Ovary (tissue), 7 donors: ENCODE measurements at regions not wholly inside any gene's neighbourhood (a gene's known extent, or its start where the extent isn't known, plus 50 kb on each side); places are given as distances from the start of the nearest gene placed in this dataset.

Source experiments
- DNase-seq, 5 donors: peaks; one replicate each; pipeline ENCODE4 v3.0.0-alpha.2; 2019 to 2020
- H3K27ac ChIP-seq, 2 donors: fragments of 200-600 bp; one replicate each; pipeline versions ENCODE4 v1.5.1 to v1.8.0; 2019 to 2022
- H3K27me3 ChIP-seq: fragments of 200-600 bp; one replicate; pipeline ENCODE4 v1.8.0; 2022
- H3K36me3 ChIP-seq: fragments of 200-600 bp; sonication (generic); one replicate; pipeline ENCODE4 v1.5.1; 2019
- H3K4me1 ChIP-seq: one replicate; pipeline ENCODE4 v1.8.1; 2013; ENCODE audit warnings: mild to moderate bottlenecking, moderate library complexity; ENCODE audit not compliant: insufficient read depth
- H3K4me3 ChIP-seq: fragments of 200-600 bp; sonication (generic); one replicate; pipeline ENCODE4 v1.5.1; 2017
- H3K9me3 ChIP-seq, 2 donors: fragments of 200-600 bp in 1 of 2; sonication (generic) in 1 of 2; one replicate each; pipeline versions ENCODE4 v1.5.1 to v1.8.1; 2013 to 2019; ENCODE audit warnings: mild to moderate bottlenecking in 1 of 2, moderate library complexity in 1 of 2
- CTCF ChIP-seq, 3 donors: fragments of 450-650 bp in 2 of 3; fragments of 200-600 bp in 1 of 3; IDR thresholded peaks; one replicate each; pipeline versions ENCODE4 v1.5.1 to v1.8.0; 2016 to 2022; ENCODE audit warnings: antibody characterized with exemption in 3 of 3, mild to moderate bottlenecking in 1 of 3
- EP300 ChIP-seq: sonication (generic); formaldehyde crosslinking; IDR thresholded peaks from one replicate; pipeline ENCODE4 v1.6.1; 2017; ENCODE audit warnings: antibody characterized with exemption
- POLR2A ChIP-seq: fragments of 450-650 bp; IDR thresholded peaks from one replicate; pipeline ENCODE4 v1.6.1; 2017; ENCODE audit warnings: antibody characterized with exemption, mild to moderate bottlenecking, moderate library complexity
- WGBS, 3 donors: extraction: QIAGEN DNeasy Blood & Tissue Kit in 1 of 3; methylation state at CpG; one replicate each; pipeline versions ENCODE4 v1.1.5 to v1.1.7; 2013 to 2017; 5-methylcytosine and 5-hydroxymethylcytosine counted together
- intact Hi-C, 4 donors: fragments of 100-400 bp; cut with DNase I; formaldehyde crosslinking; loops; one replicate each; pipeline versions ENCODE4 v1.11.0 to v1.15.1; 2022 to 2023
- donor health status: DM: no; HTN: no; CAD: no; lungs with moderate emphysema.
- donor health status: DM: no; HTN: no; CAD: no.
- donor health status: Bipolar disorder and iron deficiency.
- donor health status: DM: no; HTN: no; CAD: no.
- donor health status: DM: yes; HTN: yes; CAD: no.

DNA sequence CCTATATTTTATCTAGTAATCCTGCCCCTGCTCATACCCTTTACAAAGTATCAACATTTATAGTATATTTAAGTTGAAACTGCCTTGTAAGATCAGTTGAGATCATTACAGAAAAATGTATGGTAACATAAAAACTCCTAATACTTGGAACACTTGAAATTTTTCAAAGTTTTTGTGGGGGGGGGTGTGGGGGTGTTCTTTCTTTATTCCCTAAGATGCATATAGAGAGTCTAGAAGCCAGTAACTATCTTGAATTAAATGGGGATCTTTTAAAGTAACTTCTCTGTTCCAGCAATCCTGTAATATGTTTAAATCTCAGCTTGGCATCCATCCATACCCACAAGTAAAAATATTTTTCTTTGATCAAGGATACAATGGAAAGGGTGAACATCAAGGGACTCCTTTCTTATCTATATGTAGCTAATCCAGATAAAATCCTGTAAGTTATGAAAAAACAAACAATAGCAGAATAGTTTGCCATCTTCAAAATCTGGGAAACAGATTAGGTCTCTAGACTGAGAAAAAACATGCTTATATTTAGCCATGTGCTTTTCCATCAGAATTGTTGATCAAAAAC, 455.3 kb downstream of the MEIS1 start:
- no peak for TF ChIP-seq CTCF (IDR thresholded peaks at IDR 0.05)
- no peak for TF ChIP-seq EP300
- TF ChIP-seq POLR2A = no peak
- Histone ChIP-seq H3K27me3 (no peaks in the 10 kb centered on the region), H3K9me3 (no peaks in the 10 kb centered on the region), H3K4me1 (peaks cover 2% of the 10 kb centered on the region), H3K4me3 (no peak overlapping the region), H3K36me3 (no peaks in the 10 kb centered on the region), H3K27ac (no peak overlapping the region)
- no peak for DNase-seq
- intact Hi-C loops = no loop called here

DNA sequence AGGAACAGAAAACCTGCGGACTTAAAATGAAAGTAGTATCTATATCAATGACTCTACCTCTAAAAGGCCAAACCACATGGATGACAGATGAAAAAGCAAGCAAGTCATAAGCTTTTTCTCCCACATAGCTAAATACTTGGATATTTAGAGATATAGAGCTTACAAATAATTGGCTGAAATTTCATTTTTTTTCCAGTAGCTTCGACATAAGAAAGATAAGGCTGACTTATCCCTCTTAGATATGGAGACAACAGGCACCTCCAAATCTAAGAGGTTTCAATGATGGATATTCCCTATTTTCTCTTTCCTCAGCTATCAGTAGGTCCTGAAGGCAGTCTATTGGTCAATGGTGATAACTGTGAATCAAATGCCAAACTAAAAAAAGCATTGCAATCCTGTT, 460.3 kb downstream of the MEIS1 start:
- no peak for DNase-seq
- Histone ChIP-seq H3K27ac (no peak overlapping the region), H3K4me1 (peaks cover 5% of the 10 kb centered on the region), H3K9me3 (no peaks in the 10 kb centered on the region), H3K27me3 (no peaks in the 10 kb centered on the region), H3K4me3 (no peak overlapping the region), H3K36me3 (no peaks in the 10 kb centered on the region)
- intact Hi-C loops = no loop called here
- TF ChIP-seq POLR2A = no peak
- no peak for TF ChIP-seq CTCF (IDR thresholded peaks at IDR 0.05)
- TF ChIP-seq EP300 = no peak
- 67 to 80% (median 68%) methylated on average over 2 of the region's 2 CpGs for WGBS, 3 donors

- Histone ChIP-seq H3K4me1 (peaks cover 5% of the 10 kb centered on the region), H3K9me3 (no peaks in the 10 kb centered on the region), H3K27me3 (no peaks in the 10 kb centered on the region), H3K27ac (no peak overlapping the region), H3K4me3 (no peak overlapping the region), H3K36me3 (no peaks in the 10 kb centered on the region)
- DNase-seq = no peak
- intact Hi-C loops = no loop called here
- TF ChIP-seq POLR2A (no peak), EP300 (no peak), CTCF (IDR thresholded peaks at IDR 0.05) (no peak)
These were observed 461.2 kb downstream of the MEIS1 start for GRCh38 chr2:66896131-66896530.

DNA sequence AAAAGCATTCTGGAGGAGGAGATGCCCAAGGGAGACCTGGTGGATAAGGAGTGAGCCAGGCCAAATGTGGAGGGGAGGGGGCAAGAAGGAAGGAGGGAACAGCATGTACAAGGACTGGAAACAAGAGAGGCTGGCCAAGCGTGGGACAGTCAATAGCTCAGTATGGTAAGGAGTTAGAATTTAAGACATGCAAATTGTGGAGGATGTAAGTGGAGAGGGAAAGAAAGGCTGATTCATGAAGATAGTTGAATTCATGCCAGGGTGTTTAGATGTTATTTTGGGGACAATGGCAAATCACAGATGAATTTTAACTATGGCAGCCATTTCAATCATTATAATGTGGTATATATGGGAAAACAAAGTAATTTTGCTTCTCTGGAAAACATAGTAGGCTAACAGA, 462.3 kb downstream of the MEIS1 start:
- peak in 1 of 5 donors; percentile 39 for DNase-seq
- Histone ChIP-seq H3K27ac (no peak overlapping the region), H3K4me3 (no peak overlapping the region), H3K9me3 (no peaks in the 10 kb centered on the region), H3K36me3 (no peaks in the 10 kb centered on the region), H3K27me3 (no peaks in the 10 kb centered on the region), H3K4me1 (peaks cover 5% of the 10 kb centered on the region)
- intact Hi-C loops = no loop called here
- WGBS, 3 donors = 28 to 78% (median 46%) methylated on average over 1 of the region's 1 CpG
- no peak for TF ChIP-seq CTCF (IDR thresholded peaks at IDR 0.05)
- no peak for TF ChIP-seq EP300
- no peak for TF ChIP-seq POLR2A
